ENCODE measurements at regions not wholly inside any gene's neighbourhood (a gene's known extent, or its start where the extent isn't known, plus 50 kb on each side); places are given as distances from the start of the nearest gene placed in this dataset.

- Histone ChIP-seq H3K4me1 (ENCODE audit: control insufficient read depth, extremely low read depth, insufficient read depth, low read length) (peaks cover 11% of the 10 kb centered on the region), H3K9me1 (ENCODE audit: control insufficient read depth, extremely low read depth, insufficient read depth, low read length) (no peaks in the 10 kb centered on the region), H4K20me1 (ENCODE audit: control insufficient read depth, extremely low read depth, insufficient read depth, low read length) (no peaks in the 10 kb centered on the region), H3K27me3 (ENCODE audit: control insufficient read depth, extremely low read depth, insufficient read depth, low read length) (no peaks in the 10 kb centered on the region), H3K4me2 (ENCODE audit: control insufficient read depth, extremely low read depth, insufficient read depth, low read depth, low read length) (no peak overlapping the region), H3K9ac (ENCODE audit: control insufficient read depth, extremely low read depth, insufficient read depth, low read length) (no peak overlapping the region), H2AFZ (ENCODE audit: control insufficient read depth, low read length) (no peak overlapping the region), H3K79me2 (ENCODE audit: control insufficient read depth, insufficient read depth, low read length) (no peaks in the 10 kb centered on the region), H3K9me3 (ENCODE audit: control insufficient read depth, low read depth, low read length) (no peaks in the 10 kb centered on the region), H3K36me3 (ENCODE audit: control insufficient read depth in 2 of 2, extremely low read depth in 1 of 2, insufficient read depth in 2 of 2, low read length in 2 of 2) (no peaks in the 10 kb centered on the region), H3K4me3 (ENCODE audit: control insufficient read depth in 2 of 3, extremely low read depth in 1 of 3, insufficient read depth in 2 of 3, low read depth in 1 of 3, low read length in 3 of 3) (no peak overlapping the region), H3K27ac (ENCODE audit: control insufficient read depth, insufficient read depth, low read length) (no peak overlapping the region)
- TF ChIP-seq CTCF (optimal IDR thresholded peaks at IDR 0.05 in 1 of 3, IDR thresholded peaks at IDR 0.05 in 1 of 3, conservative IDR thresholded peaks at IDR 0.05 in 1 of 3; ENCODE audit: extremely low read depth in 1 of 3, insufficient read depth in 2 of 3, low read length in 3 of 3) (no peak), EZH2 (IDR thresholded peaks at IDR 0.05; ENCODE audit: low read length) (no peak)
- DNase-seq (ENCODE audit: low read depth, low spot score) (no peak), FAIRE-seq (no peak)
- dilution Hi-C loops (cut with MboI; ENCODE audit: extremely low pct_ligation_motif_present, low sequenced_read_pairs) = no loop called here
Observed at GRCh38 chr5:158153508-158153907, 294.6 kb upstream of the CLINT1 start.

- dilution Hi-C loops (cut with MboI; ENCODE audit: extremely low pct_ligation_motif_present, low sequenced_read_pairs) = no loop called here
- H3K27ac ChIP-seq (ENCODE audit: control insufficient read depth, insufficient read depth, low read length) = no peak overlapping the region
- no peak overlapping the region for H2AFZ ChIP-seq (ENCODE audit: control insufficient read depth, low read length)
- FAIRE-seq (no peak), DNase-seq (ENCODE audit: low read depth, low spot score) (no peak)
- H3K36me3 ChIP-seq (ENCODE audit: control insufficient read depth in 2 of 2, extremely low read depth in 1 of 2, insufficient read depth in 2 of 2, low read length in 2 of 2) = no peaks in the 10 kb centered on the region
- no peak overlapping the region for H3K9ac ChIP-seq (ENCODE audit: control insufficient read depth, extremely low read depth, insufficient read depth, low read length)
- no peak overlapping the region for H3K4me2 ChIP-seq (ENCODE audit: control insufficient read depth, extremely low read depth, insufficient read depth, low read depth, low read length)
- H3K79me2 ChIP-seq (ENCODE audit: control insufficient read depth, insufficient read depth, low read length) = no peaks in the 10 kb centered on the region
- H3K4me3 ChIP-seq (ENCODE audit: control insufficient read depth in 2 of 3, extremely low read depth in 1 of 3, insufficient read depth in 2 of 3, low read depth in 1 of 3, low read length in 3 of 3) = no peak overlapping the region
- no peaks in the 10 kb centered on the region for H3K9me1 ChIP-seq (ENCODE audit: control insufficient read depth, extremely low read depth, insufficient read depth, low read length)
- H3K27me3 ChIP-seq (ENCODE audit: control insufficient read depth, extremely low read depth, insufficient read depth, low read length) = no peaks in the 10 kb centered on the region
- no peaks in the 10 kb centered on the region for H3K9me3 ChIP-seq (ENCODE audit: control insufficient read depth, low read depth, low read length)
- H3K4me1 ChIP-seq (ENCODE audit: control insufficient read depth, extremely low read depth, insufficient read depth, low read length) = peaks cover 11% of the 10 kb centered on the region
- TF ChIP-seq EZH2 (IDR thresholded peaks at IDR 0.05; ENCODE audit: low read length) (no peak), CTCF (optimal IDR thresholded peaks at IDR 0.05 in 1 of 3, IDR thresholded peaks at IDR 0.05 in 1 of 3, conservative IDR thresholded peaks at IDR 0.05 in 1 of 3; ENCODE audit: extremely low read depth in 1 of 3, insufficient read depth in 2 of 3, low read length in 3 of 3) (no peak)
- no peaks in the 10 kb centered on the region for H4K20me1 ChIP-seq (ENCODE audit: control insufficient read depth, extremely low read depth, insufficient read depth, low read length)
Observed at GRCh38 chr5:158152136-158152535, 293.2 kb upstream of the CLINT1 start.

Measured in keratinocyte (primary cell).